Hypothalamus (tissue), 51 donors: ENCODE measurements at regions not wholly inside any gene's neighbourhood (a gene's known extent, or its start where the extent isn't known, plus 50 kb on each side); places are given as distances from the start of the nearest gene placed in this dataset.

Experiments
- DNase-seq, 51 donors: peaks; one replicate each; lab custom pipeline; 2025; lab: John Stamatoyannopoulos, UW

GRCh38 chr2:183214680-183215079 is 90.4 kb downstream of the NUP35 start:
- no peak for DNase-seq

- no peak for DNase-seq
These were observed 91.7 kb downstream of the NUP35 start for GRCh38 chr2:183215917-183216316.

GRCh38 chr2:183219888-183220287 is 95.6 kb downstream of the NUP35 start:
- DNase-seq: no peak

- no peak for DNase-seq
These were observed 98.5 kb downstream of the NUP35 start for GRCh38 chr2:183222751-183223150.

GRCh38 chr2:183224948-183225347 is 100.7 kb downstream of the NUP35 start:
- DNase-seq: peak in 1 of 51 donors; percentile 1

- no peak for DNase-seq
These were observed 102.9 kb downstream of the NUP35 start for GRCh38 chr2:183227176-183227575.

- no peak for DNase-seq
These were observed 105.1 kb downstream of the NUP35 start for GRCh38 chr2:183229386-183229785.

GRCh38 chr2:183232161-183232865 is 108.1 kb downstream of the NUP35 start:
- no peak for DNase-seq

- peak in 1 of 51 donors; percentile 16 for DNase-seq
These were observed 118.7 kb downstream of the NUP35 start for GRCh38 chr2:183242937-183243336.

GRCh38 chr2:183243758-183244157 is 119.5 kb downstream of the NUP35 start:
- DNase-seq: no peak

- DNase-seq: no peak
These were observed 120.1 kb downstream of the NUP35 start for GRCh38 chr2:183244300-183244844.

- peak in 1 of 51 donors; percentile 13 for DNase-seq
These were observed 124.8 kb downstream of the NUP35 start for GRCh38 chr2:183248866-183249567.

- no peak for DNase-seq
These were observed 125.8 kb downstream of the NUP35 start for GRCh38 chr2:183250061-183250460.

- no peak for DNase-seq
These were observed 126.2 kb downstream of the NUP35 start for GRCh38 chr2:183250472-183250871.

GRCh38 chr2:183253441-183254130 is 129.3 kb downstream of the NUP35 start:
- peak in 1 of 51 donors; percentile 3 for DNase-seq

GRCh38 chr2:183255411-183255810 is 131.2 kb downstream of the NUP35 start:
- DNase-seq: no peak

- DNase-seq: no peak
These were observed 135.7 kb downstream of the NUP35 start for GRCh38 chr2:183259921-183260320.

GRCh38 chr2:183260527-183260926 is 136.3 kb downstream of the NUP35 start:
- DNase-seq: no peak

GRCh38 chr2:183264890-183265535 is 140.8 kb downstream of the NUP35 start:
- DNase-seq: no peak

- DNase-seq: no peak
These were observed 143.0 kb downstream of the NUP35 start for GRCh38 chr2:183267148-183267827.
